Tibial artery (tissue), 4 donors: ENCODE measurements at regions not wholly inside any gene's neighbourhood (a gene's known extent, or its start where the extent isn't known, plus 50 kb on each side); places are given as distances from the start of the nearest gene placed in this dataset.

Experiments used
- DNase-seq, 2 donors: peaks; one replicate each; pipeline ENCODE4 v3.0.0-alpha.2; 2019
- H3K27ac ChIP-seq, 2 donors: fragments of 200-600 bp; sonication (generic) in 1 of 2; 1 replicate in 1 of 2; 2 replicates in 1 of 2; pipeline ENCODE4 v1.5.1; 2018 to 2019; ENCODE audit warnings: mild to moderate bottlenecking in 1 of 2
- H3K27me3 ChIP-seq, 2 donors: fragments of 200-600 bp; sonication (generic) in 1 of 2; one replicate each; pipeline versions ENCODE4 v1.5.1 to v1.6.0; 2016 to 2019
- H3K36me3 ChIP-seq, 3 donors: fragments of 200-600 bp; sonication (generic) in 2 of 3; one replicate each; pipeline ENCODE4 v1.5.1; 2016 to 2019; ENCODE audit warnings: mild to moderate bottlenecking in 2 of 3
- H3K4me1 ChIP-seq, 4 donors: fragments of 200-600 bp; sonication (generic) in 2 of 4; 1 replicate in 3 of 4; 2 replicates in 1 of 4; pipeline ENCODE4 v1.5.1; 2016 to 2019
- H3K4me3 ChIP-seq, 2 donors: fragments of 200-600 bp; sonication (generic) in 1 of 2; 1 replicate in 1 of 2; 2 replicates in 1 of 2; pipeline ENCODE4 v1.5.1; 2018 to 2019; ENCODE audit warnings: mild to moderate bottlenecking in 2 of 2
- H3K9me3 ChIP-seq, 3 donors: fragments of 200-600 bp; sonication (generic) in 1 of 3; one replicate each; pipeline ENCODE4 v1.5.1; 2016 to 2019
- CTCF ChIP-seq, 2 experiments: fragments of 200-600 bp in 1 of 2; fragments of 450-650 bp in 1 of 2; IDR thresholded peaks; one replicate each; pipeline ENCODE4 v1.5.1; 2017 to 2019; ENCODE audit warnings: antibody characterized with exemption in 2 of 2, mild to moderate bottlenecking in 1 of 2, moderate library complexity in 1 of 2
- intact Hi-C: fragments of 100-400 bp; cut with DNase I; formaldehyde crosslinking; loops from one replicate; pipeline ENCODE4 v1.15.0; 2023; ENCODE audit warnings: low total_unique reads

GRCh38 chr5:144972317-144972716 is 801.6 kb downstream of the KCTD16 start:
- TF ChIP-seq CTCF (IDR thresholded peaks at IDR 0.05) = no peak
- DNase-seq = no peak
- Histone ChIP-seq H3K36me3 (no peaks in the 10 kb centered on the region), H3K4me1 (no peaks in the 10 kb centered on the region), H3K9me3 (no peaks in the 10 kb centered on the region), H3K27me3 (no peaks in the 10 kb centered on the region), H3K4me3 (no peak overlapping the region), H3K27ac (no peak overlapping the region)
- intact Hi-C loops = no loop called here

- H3K27me3 ChIP-seq = no peaks in the 10 kb centered on the region
- intact Hi-C loops = no loop called here
- no peak overlapping the region for H3K4me3 ChIP-seq
- no peak for TF ChIP-seq CTCF (IDR thresholded peaks at IDR 0.05)
- no peak overlapping the region for H3K27ac ChIP-seq
- H3K9me3 ChIP-seq = no peaks in the 10 kb centered on the region
- no peaks in the 10 kb centered on the region for H3K36me3 ChIP-seq
- H3K4me1 ChIP-seq = no peaks in the 10 kb centered on the region
- no peak for DNase-seq
Observed at GRCh38 chr5:144971108-144971850, 800.6 kb downstream of the KCTD16 start.

GRCh38 chr5:144960296-144960695 is 789.6 kb downstream of the KCTD16 start:
- Histone ChIP-seq H3K27ac (no peak overlapping the region), H3K4me3 (no peak overlapping the region), H3K4me1 (no peaks in the 10 kb centered on the region), H3K27me3 (no peaks in the 10 kb centered on the region), H3K9me3 (no peaks in the 10 kb centered on the region), H3K36me3 (no peaks in the 10 kb centered on the region)
- TF ChIP-seq CTCF (IDR thresholded peaks at IDR 0.05) = no peak
- no peak for DNase-seq
- intact Hi-C loops = no loop called here

GRCh38 chr5:144958002-144958401 is 787.3 kb downstream of the KCTD16 start:
- intact Hi-C loops = no loop called here
- DNase-seq = no peak
- Histone ChIP-seq H3K4me3 (no peak overlapping the region), H3K9me3 (no peaks in the 10 kb centered on the region), H3K27me3 (no peaks in the 10 kb centered on the region), H3K27ac (no peak overlapping the region), H3K4me1 (no peaks in the 10 kb centered on the region), H3K36me3 (no peaks in the 10 kb centered on the region)
- no peak for TF ChIP-seq CTCF (IDR thresholded peaks at IDR 0.05)

GRCh38 chr5:144950996-144951395 is 780.3 kb downstream of the KCTD16 start:
- intact Hi-C loops = no loop called here
- H3K9me3 ChIP-seq = no peaks in the 10 kb centered on the region
- no peaks in the 10 kb centered on the region for H3K36me3 ChIP-seq
- DNase-seq = no peak
- no peak overlapping the region for H3K4me3 ChIP-seq
- no peaks in the 10 kb centered on the region for H3K27me3 ChIP-seq
- TF ChIP-seq CTCF (IDR thresholded peaks at IDR 0.05) = no peak
- H3K4me1 ChIP-seq = no peaks in the 10 kb centered on the region
- no peak overlapping the region for H3K27ac ChIP-seq

- H3K4me1 ChIP-seq = no peaks in the 10 kb centered on the region
- TF ChIP-seq CTCF (IDR thresholded peaks at IDR 0.05) = no peak
- H3K36me3 ChIP-seq = no peaks in the 10 kb centered on the region
- no peaks in the 10 kb centered on the region for H3K27me3 ChIP-seq
- no peak for DNase-seq
- intact Hi-C loops = no loop called here
- H3K27ac ChIP-seq = no peak overlapping the region
- no peak overlapping the region for H3K4me3 ChIP-seq
- H3K9me3 ChIP-seq = no peaks in the 10 kb centered on the region
Observed at GRCh38 chr5:144947023-144947422, 776.4 kb downstream of the KCTD16 start.
